Vagina (tissue), 2 donors: ENCODE measurements at regions not wholly inside any gene's neighbourhood (a gene's known extent, or its start where the extent isn't known, plus 50 kb on each side); places are given as distances from the start of the nearest gene placed in this dataset.

ENCODE experiments used
- DNase-seq, 2 donors: peaks; one replicate each; pipeline ENCODE4 v3.0.0-alpha.2; 2017; ENCODE audit errors: extremely low spot score in 2 of 2
- H3K27ac ChIP-seq: fragments of 200-600 bp; sonication (generic); one replicate; pipeline ENCODE4 v1.5.1; 2019
- H3K27me3 ChIP-seq: fragments of 200-600 bp; sonication (generic); one replicate; pipeline ENCODE4 v1.5.1; 2019
- H3K36me3 ChIP-seq, 2 donors: fragments of 200-600 bp; sonication (generic); one replicate each; pipeline ENCODE4 v1.5.1; 2017 to 2019
- H3K4me1 ChIP-seq: fragments of 200-600 bp; sonication (generic); one replicate; pipeline ENCODE4 v1.5.1; 2019
- H3K4me3 ChIP-seq, 2 donors: fragments of 200-600 bp; sonication (generic); 1 replicate in 1 of 2; 2 replicates in 1 of 2; pipeline ENCODE4 v1.5.1; 2016 to 2019
- H3K9me3 ChIP-seq: fragments of 200-600 bp; sonication (generic); one replicate; pipeline ENCODE4 v1.5.1; 2019
- POLR2A ChIP-seq, 2 donors: fragments of 450-650 bp; IDR thresholded peaks; one replicate each; pipeline ENCODE4 v1.6.1; 2017; ENCODE audit warnings: antibody characterized with exemption in 2 of 2, mild to moderate bottlenecking in 2 of 2, moderate library complexity in 2 of 2
- POLR2AphosphoS5 ChIP-seq, 2 donors: sonication (generic); formaldehyde crosslinking; IDR thresholded peaks; one replicate each; pipeline ENCODE4 v1.9.0; 2017; ENCODE audit warnings: antibody characterized with exemption in 2 of 2, mild to moderate bottlenecking in 2 of 2, low read depth in 1 of 2; ENCODE audit not compliant: insufficient read depth in 1 of 2
- intact Hi-C: fragments of 100-400 bp; cut with DNase I; formaldehyde crosslinking; loops from one replicate; pipeline ENCODE4 v1.15.1; 2023
- TF ChIP-seq, protein P1 (sequence below), 3 experiments: fragments of 450-650 bp in 2 of 3; fragments of 200-600 bp in 1 of 3; sonication (generic) in 1 of 3; IDR thresholded peaks; one replicate each; pipeline ENCODE4 v1.5.1; 2017 to 2019; ENCODE audit warnings: antibody characterized with exemption in 3 of 3, mild to moderate bottlenecking in 2 of 3, moderate library complexity in 2 of 3

GRCh38 chr12:31855427-31855826 is 103.8 kb upstream of the RESF1 start:
- Histone ChIP-seq H3K4me1 (no peaks in the 10 kb centered on the region), H3K27ac (no peak overlapping the region), H3K36me3 (no peaks in the 10 kb centered on the region), H3K4me3 (no peak overlapping the region), H3K27me3 (no peaks in the 10 kb centered on the region), H3K9me3 (no peaks in the 10 kb centered on the region)
- no peak for DNase-seq
- TF ChIP-seq POLR2A (IDR thresholded peaks at IDR 0.05): no peak
- TF ChIP-seq POLR2AphosphoS5 (IDR thresholded peaks at IDR 0.05; ENCODE audit: insufficient read depth in 1 of 2, low read depth in 1 of 2): no peak
- TF ChIP-seq, protein P1, sequence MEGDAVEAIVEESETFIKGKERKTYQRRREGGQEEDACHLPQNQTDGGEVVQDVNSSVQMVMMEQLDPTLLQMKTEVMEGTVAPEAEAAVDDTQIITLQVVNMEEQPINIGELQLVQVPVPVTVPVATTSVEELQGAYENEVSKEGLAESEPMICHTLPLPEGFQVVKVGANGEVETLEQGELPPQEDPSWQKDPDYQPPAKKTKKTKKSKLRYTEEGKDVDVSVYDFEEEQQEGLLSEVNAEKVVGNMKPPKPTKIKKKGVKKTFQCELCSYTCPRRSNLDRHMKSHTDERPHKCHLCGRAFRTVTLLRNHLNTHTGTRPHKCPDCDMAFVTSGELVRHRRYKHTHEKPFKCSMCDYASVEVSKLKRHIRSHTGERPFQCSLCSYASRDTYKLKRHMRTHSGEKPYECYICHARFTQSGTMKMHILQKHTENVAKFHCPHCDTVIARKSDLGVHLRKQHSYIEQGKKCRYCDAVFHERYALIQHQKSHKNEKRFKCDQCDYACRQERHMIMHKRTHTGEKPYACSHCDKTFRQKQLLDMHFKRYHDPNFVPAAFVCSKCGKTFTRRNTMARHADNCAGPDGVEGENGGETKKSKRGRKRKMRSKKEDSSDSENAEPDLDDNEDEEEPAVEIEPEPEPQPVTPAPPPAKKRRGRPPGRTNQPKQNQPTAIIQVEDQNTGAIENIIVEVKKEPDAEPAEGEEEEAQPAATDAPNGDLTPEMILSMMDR (IDR thresholded peaks at IDR 0.05): no peak
- intact Hi-C loops: no loop called here

DNA sequence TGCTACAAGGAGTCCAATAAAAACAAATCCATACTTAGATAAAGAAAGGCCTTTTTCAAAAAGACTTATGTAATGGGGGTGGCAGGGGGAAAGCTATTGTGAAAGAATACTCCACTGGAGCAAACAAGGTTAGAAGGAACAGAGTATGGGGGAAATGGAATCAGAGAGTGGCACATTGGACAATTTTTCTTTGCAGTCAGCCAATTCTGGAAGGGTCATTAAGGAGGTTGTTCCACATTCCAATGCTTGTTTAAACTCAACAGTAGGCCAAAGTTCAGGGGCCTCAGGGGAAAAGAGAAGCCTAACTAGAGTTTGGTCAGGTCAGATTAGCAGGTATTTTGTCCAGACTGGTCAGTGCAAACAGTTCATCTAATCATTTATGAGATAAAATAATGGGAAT is 105.2 kb upstream of the RESF1 start:
- Histone ChIP-seq H3K36me3 (no peaks in the 10 kb centered on the region), H3K27ac (no peak overlapping the region), H3K4me3 (no peak overlapping the region), H3K9me3 (no peaks in the 10 kb centered on the region), H3K27me3 (no peaks in the 10 kb centered on the region), H3K4me1 (no peaks in the 10 kb centered on the region)
- intact Hi-C loops: no loop called here
- no peak for DNase-seq
- TF ChIP-seq, protein P1 (IDR thresholded peaks at IDR 0.05): no peak
- TF ChIP-seq POLR2A (IDR thresholded peaks at IDR 0.05): no peak
- no peak for TF ChIP-seq POLR2AphosphoS5 (IDR thresholded peaks at IDR 0.05; ENCODE audit: insufficient read depth in 1 of 2, low read depth in 1 of 2)

GRCh38 chr12:31853520-31853919 is 105.7 kb upstream of the RESF1 start:
- H3K36me3 ChIP-seq: no peaks in the 10 kb centered on the region
- DNase-seq: no peak
- H3K4me1 ChIP-seq: no peaks in the 10 kb centered on the region
- TF ChIP-seq, protein P1 (IDR thresholded peaks at IDR 0.05): no peak
- TF ChIP-seq POLR2AphosphoS5 (IDR thresholded peaks at IDR 0.05; ENCODE audit: insufficient read depth in 1 of 2, low read depth in 1 of 2) (no peak), POLR2A (IDR thresholded peaks at IDR 0.05) (no peak)
- intact Hi-C loops: no loop called here
- no peaks in the 10 kb centered on the region for H3K27me3 ChIP-seq
- no peaks in the 10 kb centered on the region for H3K9me3 ChIP-seq
- no peak overlapping the region for H3K27ac ChIP-seq
- no peak overlapping the region for H3K4me3 ChIP-seq

DNA sequence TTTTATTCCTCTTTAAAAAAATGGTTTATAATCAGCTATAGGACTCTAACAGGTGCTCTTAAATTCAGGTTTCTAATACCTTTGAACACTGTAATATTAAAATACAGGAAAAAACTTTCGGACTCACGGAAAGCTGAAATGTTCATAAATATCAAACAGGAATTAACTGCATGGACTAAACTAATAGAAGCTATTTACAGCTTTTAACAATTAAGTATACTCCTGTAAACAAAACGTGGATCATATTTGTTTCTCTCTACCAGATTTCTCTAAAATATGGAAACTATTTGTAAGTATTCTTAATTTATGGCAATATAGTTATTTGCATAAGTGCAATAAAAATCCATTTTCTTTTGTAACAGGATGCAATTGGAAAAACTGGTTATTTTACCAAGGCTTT is 108.9 kb upstream of the RESF1 start:
- Histone ChIP-seq H3K36me3 (no peaks in the 10 kb centered on the region), H3K9me3 (no peaks in the 10 kb centered on the region), H3K27ac (no peak overlapping the region), H3K4me1 (no peaks in the 10 kb centered on the region), H3K4me3 (no peak overlapping the region), H3K27me3 (no peaks in the 10 kb centered on the region)
- DNase-seq: no peak
- intact Hi-C loops: no loop called here
- TF ChIP-seq, protein P1 (IDR thresholded peaks at IDR 0.05): no peak
- TF ChIP-seq POLR2A (IDR thresholded peaks at IDR 0.05) (no peak), POLR2AphosphoS5 (IDR thresholded peaks at IDR 0.05; ENCODE audit: insufficient read depth in 1 of 2, low read depth in 1 of 2) (no peak)

GRCh38 chr12:31849090-31849687 is 110.0 kb upstream of the RESF1 start:
- intact Hi-C loops: no loop called here
- no peak for DNase-seq
- Histone ChIP-seq H3K9me3 (no peaks in the 10 kb centered on the region), H3K36me3 (no peaks in the 10 kb centered on the region), H3K27ac (no peak overlapping the region), H3K4me3 (no peak overlapping the region), H3K4me1 (no peaks in the 10 kb centered on the region), H3K27me3 (no peaks in the 10 kb centered on the region)
- TF ChIP-seq POLR2AphosphoS5 (IDR thresholded peaks at IDR 0.05; ENCODE audit: insufficient read depth in 1 of 2, low read depth in 1 of 2) (no peak), POLR2A (IDR thresholded peaks at IDR 0.05) (no peak)
- TF ChIP-seq, protein P1 (IDR thresholded peaks at IDR 0.05): no peak
